Choroid plexus epithelial cell (primary cell): ENCODE measurements at regions not wholly inside any gene's neighbourhood (a gene's known extent, or its start where the extent isn't known, plus 50 kb on each side); places are given as distances from the start of the nearest gene placed in this dataset.
"Not testable (repeated sequence)": the region's sequence is repeated elsewhere in the genome, so short reads cannot be mapped to it uniquely, and the experiment has no call there.

ENCODE experiments used
- DNase-seq: peaks from one replicate; pipeline ENCODE4 v3.0.0-alpha.2; 2010; ENCODE audit warnings: low read depth
- H3K4me3 ChIP-seq: 2 replicates; pipeline ENCODE4 v1.5.1; 2011; ENCODE audit warnings: low read depth, mild to moderate bottlenecking, control low read depth, low read length, moderate library complexity
- TF ChIP-seq, protein P1 (sequence below): conservative IDR thresholded peaks from 2 replicates; pipeline ENCODE4 v1.5.1; 2011; ENCODE audit warnings: low read depth, mild to moderate bottlenecking, control low read depth, inconsistent platforms, low read length, moderate library complexity

- no peak overlapping the region for H3K4me3 ChIP-seq
- TF ChIP-seq, protein P1, sequence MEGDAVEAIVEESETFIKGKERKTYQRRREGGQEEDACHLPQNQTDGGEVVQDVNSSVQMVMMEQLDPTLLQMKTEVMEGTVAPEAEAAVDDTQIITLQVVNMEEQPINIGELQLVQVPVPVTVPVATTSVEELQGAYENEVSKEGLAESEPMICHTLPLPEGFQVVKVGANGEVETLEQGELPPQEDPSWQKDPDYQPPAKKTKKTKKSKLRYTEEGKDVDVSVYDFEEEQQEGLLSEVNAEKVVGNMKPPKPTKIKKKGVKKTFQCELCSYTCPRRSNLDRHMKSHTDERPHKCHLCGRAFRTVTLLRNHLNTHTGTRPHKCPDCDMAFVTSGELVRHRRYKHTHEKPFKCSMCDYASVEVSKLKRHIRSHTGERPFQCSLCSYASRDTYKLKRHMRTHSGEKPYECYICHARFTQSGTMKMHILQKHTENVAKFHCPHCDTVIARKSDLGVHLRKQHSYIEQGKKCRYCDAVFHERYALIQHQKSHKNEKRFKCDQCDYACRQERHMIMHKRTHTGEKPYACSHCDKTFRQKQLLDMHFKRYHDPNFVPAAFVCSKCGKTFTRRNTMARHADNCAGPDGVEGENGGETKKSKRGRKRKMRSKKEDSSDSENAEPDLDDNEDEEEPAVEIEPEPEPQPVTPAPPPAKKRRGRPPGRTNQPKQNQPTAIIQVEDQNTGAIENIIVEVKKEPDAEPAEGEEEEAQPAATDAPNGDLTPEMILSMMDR: no peak
- DNase-seq: no peak
Observed at GRCh38 chr15:69699096-69699495, 246.5 kb downstream of the RPLP1 start.

- no peak for DNase-seq
- TF ChIP-seq, protein P1: no peak
- no peak overlapping the region for H3K4me3 ChIP-seq
Observed at GRCh38 chr15:69700380-69700779, 247.8 kb downstream of the RPLP1 start.

- DNase-seq: no peak
- TF ChIP-seq, protein P1: no peak
- H3K4me3 ChIP-seq: no peak overlapping the region
Observed at GRCh38 chr15:69701198-69701597, 248.6 kb downstream of the RPLP1 start.

DNA sequence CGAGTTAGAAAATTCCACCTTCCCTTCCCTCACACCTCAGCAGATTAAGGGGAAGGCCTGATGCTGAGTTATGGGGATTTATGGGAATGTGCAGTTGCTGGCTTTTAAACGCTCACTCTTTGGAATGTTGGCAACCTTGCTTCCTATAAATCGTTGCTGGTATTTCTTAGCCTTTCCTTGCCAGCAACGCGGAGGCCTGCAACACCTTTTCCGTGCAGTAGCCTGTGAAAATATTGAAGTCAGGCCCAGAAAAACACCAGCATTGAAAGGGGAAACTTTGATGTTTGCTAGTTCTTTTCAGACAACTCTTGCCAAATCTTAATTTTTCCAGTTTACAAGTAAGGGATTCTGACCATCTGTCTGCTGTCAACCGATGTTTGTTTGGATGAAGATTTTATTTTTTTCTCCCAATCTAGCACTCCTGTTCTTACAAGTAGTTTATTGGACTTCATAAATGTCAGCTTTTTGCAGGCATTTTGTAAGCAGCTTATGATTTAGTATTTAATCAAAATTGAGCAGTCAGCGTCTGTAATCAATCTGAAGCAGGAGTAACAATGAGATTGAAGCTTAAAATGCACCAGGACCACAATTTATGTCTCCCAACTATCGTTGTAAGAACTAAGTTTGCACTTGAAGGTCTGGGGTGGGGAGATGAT is 251.0 kb downstream of the RPLP1 start:
- peak; percentile 14 for DNase-seq
- no peak overlapping the region for H3K4me3 ChIP-seq
- TF ChIP-seq, protein P1: no peak

- TF ChIP-seq, protein P1: no peak
- peak; percentile 15 for DNase-seq
- H3K4me3 ChIP-seq: no peak overlapping the region
Observed at GRCh38 chr15:69704229-69704628, 251.6 kb downstream of the RPLP1 start.

- TF ChIP-seq, protein P1: no peak
- no peak overlapping the region for H3K4me3 ChIP-seq
- no peak for DNase-seq
Observed at GRCh38 chr15:69704700-69705099, 252.1 kb downstream of the RPLP1 start.

GRCh38 chr15:69706353-69707097 is 253.9 kb downstream of the RPLP1 start:
- TF ChIP-seq, protein P1: no peak
- H3K4me3 ChIP-seq: no peak overlapping the region
- no peak for DNase-seq

DNA sequence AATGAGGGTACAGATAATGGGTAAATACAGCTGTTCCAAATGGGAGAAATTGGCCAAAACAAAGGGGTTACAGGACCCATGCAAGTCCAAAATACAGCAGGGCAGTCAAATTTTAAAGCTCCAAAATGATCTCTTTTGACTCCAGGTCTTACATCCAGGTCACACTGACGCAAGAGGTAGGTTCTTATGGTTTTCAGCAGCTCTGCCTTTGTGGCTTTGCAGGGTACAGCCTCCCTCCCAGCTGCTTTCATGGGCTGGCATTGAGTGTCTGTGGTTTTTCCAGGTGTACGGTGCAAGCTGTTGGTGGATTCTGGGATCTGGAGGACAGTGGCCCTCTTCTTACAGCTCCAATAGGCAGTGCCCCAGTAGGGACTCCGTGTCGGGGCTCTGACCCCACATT is 254.6 kb downstream of the RPLP1 start:
- DNase-seq, H3K4me3 ChIP-seq: not testable (repeated sequence)

GRCh38 chr15:69708436-69709122 is 256.0 kb downstream of the RPLP1 start:
- H3K4me3 ChIP-seq, DNase-seq: not testable (repeated sequence)
